Activated CD8-positive, alpha-beta memory T cell treated with anti-CD3 and anti-CD28 coated beads for 36 hours (primary cell): ENCODE measurements at regions not wholly inside any gene's neighbourhood (a gene's known extent, or its start where the extent isn't known, plus 50 kb on each side); places are given as distances from the start of the nearest gene placed in this dataset.
"Not testable (repeated sequence)": the region's sequence is repeated elsewhere in the genome, so short reads cannot be mapped to it uniquely, and the experiment has no call there.

ENCODE experiments used
- CTCF ChIA-PET: fragments of 350-600 bp; sonication (Branson Sonifier 250); formaldehyde crosslinking; loops from one replicate; lab custom pipeline; 2021; ENCODE audit warnings: antibody characterized with exemption; lab: Charles Lee
- POLR2A ChIA-PET: fragments of 350-600 bp; sonication (Branson Sonifier 250); formaldehyde crosslinking; loops from one replicate; lab custom pipeline; 2021; ENCODE audit warnings: antibody characterized with exemption; lab: Charles Lee

DNA sequence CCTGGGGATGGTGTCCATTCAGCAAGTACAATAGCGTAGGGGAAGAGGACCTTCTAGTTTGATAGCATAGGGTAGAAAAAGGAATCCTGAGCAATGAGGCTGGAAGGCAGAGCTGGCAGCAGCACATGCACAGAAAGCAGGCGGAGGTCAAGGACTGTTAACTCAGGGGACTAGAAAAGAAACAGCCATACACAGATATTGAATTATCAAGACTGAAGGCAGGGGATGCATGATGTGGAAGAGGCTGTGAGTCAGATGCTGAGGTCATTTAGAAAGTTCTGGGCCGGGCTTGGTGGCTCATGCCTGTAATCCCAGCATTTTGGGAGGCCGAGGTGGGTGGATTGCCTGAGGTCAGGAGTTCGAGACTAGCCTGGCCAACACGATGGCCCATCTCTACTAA is 65.6 kb downstream of the OPTC start:
- ChIA-PET POLR2A (no interaction called here), CTCF (interaction anchor here (1.1 kb wide), 1 partner anchor 10 kb away, joined by 4 read pairs; no protein-coding TSS in a partner anchor)

DNA sequence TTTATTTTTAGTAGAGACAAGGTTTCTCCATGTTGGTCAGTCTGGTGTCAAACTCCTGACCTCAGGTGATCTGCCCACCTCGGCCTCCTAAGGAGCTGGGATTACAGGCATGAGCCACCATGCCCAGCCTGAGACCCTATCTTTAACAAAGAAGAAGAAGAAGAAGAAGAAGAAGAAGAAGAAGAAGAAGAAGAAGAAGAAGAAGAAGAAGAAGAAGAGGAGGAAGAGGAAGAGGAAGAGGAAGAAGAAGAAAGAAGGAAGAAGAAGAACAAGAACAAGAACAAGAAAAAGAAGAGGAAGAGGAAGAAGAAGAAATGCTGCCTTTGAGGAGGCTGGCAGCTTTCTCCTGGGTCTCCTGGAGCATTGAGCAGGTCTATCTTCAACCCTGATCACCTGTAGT is 64.9 kb upstream of the ATP2B4 start:
- POLR2A ChIA-PET, CTCF ChIA-PET: not testable (repeated sequence)

DNA sequence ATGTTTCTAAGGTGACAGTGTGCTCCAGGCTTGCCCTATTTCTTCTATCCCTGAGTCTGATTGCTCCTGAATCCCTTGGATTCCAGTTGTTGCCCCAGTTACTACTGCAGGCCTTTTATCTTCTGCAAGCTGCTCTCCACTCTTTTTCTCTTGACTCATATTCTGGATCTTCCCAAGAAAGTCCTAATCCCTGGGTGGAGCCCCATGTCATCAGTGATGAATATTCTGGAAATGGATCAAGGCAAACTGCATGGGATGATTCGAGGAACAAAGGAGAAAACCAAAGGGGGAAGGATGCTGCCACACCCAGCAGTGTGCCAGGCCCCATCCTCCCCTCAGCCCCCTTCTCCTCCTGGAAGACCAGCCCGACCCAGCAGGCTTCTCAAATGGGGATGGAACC is 63.3 kb upstream of the ATP2B4 start:
- ChIA-PET POLR2A (no interaction called here), CTCF (no interaction called here)

DNA sequence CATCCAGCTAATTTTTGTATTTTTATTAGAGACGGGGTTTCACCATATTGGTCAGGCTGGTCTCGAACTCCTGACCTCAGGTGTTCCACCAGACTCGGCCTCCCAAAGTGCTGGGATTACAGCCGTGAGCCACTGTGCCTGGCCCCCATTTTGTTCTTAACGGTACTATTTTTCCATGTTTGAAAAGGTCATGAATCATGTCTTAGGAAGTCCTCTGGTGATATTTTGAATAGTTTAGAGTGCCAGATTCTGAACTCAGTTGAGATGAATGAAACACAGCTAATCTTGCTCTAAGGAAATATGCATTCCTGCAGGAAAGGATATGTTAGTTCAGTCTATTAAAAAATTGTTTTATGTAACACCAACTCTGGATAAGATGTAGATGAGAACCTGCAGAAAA is 62.6 kb upstream of the ATP2B4 start:
- POLR2A ChIA-PET, result no interaction called here
- CTCF ChIA-PET, result no interaction called here

DNA sequence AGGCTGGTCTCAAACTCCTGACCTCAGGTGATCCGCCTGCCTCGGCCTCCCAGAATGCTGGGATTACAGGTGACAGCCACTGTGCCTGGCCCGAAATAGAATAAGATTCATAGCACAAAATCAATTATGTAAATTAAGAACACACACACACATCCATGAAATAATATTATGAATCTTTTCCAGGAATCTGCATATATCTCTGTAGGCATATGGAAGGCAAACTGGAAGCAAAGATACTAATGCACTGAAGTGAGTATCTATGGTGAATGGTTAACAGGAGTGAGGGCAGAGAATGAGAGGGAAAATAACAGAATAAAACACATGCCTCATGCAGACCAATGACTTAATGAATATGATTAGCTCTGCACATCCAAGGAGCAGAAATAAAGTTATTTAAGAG is 61.6 kb upstream of the ATP2B4 start:
- ChIA-PET POLR2A (no interaction called here), CTCF (no interaction called here)

DNA sequence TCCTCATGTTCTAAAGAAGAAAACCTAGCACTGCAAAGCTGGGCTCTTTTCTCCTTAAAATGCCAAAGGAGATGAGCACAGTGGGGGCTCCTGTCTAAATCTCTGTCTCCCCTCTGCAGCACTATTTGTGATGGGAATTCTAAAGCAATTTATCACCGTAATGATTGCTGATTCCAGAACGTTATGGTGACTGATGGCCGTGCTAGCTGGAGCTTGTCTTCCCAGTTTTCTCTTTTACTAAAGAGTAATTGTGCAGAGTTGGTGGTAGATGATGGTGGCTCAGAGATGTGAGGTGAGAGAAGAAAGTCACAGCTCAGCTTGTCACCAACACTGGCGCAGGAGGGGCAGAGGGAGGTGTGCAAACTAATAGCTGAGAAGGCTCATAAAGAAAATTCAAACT is 60.7 kb upstream of the ATP2B4 start:
- POLR2A ChIA-PET, result no interaction called here
- CTCF ChIA-PET, result no interaction called here

DNA sequence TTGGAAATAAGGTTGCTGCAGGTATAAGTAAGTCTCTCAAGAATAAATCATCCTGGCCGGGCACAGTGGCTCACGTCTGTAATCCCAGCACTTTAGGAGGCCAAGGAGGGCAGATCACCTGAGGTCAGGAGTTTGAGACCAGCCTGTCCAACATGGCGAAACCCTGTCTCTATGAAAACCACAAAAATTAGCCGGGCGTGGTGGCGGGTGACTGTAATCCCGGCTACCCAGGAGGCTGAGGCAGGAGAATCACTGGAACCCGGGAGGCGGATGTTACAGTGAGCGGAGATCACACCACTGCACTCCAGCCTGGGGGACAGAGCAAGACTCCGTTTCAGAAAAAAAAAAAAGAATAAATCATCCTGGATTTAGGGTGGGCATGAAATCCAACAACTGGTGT is 59.7 kb upstream of the ATP2B4 start:
- CTCF ChIA-PET, POLR2A ChIA-PET: not testable (repeated sequence)

DNA sequence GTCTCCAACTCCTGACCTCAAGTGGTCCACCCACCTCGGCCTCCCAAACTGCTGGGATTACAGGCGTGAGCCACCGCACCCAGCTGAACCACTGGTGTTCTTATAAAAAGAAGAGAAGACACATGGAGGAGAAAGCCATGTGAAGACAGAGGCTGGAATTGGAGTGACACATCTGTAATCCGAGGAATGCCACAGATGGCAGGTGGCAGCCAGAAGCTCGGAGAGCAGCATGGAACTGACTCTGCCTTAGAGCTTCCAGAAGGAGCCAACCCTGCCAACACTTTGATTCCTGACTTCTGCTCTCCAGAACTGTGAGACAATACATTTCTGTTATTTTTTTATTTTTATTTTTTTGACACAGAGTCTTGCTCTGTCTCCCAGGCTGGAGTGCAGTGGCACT is 59.0 kb upstream of the ATP2B4 start:
- ChIA-PET POLR2A (no interaction called here), CTCF (no interaction called here)

DNA sequence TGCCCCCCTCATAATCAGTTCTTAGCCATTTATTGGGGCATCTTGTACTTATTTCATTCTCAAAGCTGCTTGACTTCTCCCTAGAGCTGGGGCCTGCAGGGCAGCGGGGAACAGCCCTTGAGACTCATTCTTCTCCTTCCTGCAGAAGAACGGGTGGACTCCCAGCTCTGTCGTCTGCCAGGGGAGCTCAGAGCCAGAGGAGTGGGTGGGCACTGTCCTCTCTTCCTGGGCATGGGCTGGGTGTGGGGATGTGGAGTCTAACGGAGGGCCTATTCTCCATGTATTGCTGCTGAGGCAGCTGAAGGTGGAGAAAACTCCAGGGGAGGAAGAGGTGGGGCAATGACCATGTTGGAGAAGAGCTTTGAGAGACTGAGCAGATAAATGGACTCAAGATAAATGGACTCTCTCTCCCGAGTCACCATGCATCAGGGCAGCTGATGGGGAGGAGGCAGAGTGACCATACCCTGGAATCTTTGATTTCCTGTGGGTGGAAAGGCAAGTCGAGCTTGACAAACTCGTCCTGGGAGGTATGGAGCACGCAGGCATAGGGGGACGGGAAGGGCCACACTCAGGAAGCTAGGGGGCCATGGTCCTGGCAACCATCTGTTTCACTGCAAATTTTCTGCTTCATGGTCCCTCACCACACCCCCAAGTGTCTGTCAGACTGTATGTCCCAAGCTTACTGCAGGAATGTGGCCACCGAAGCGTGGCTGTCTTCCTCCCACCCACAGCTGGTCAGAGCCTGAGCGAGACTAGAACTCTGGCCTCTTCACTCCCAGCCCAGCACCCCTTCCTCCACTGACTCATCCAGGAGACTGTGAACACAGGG is 56.9 kb upstream of the ATP2B4 start:
- ChIA-PET POLR2A (no interaction called here), CTCF (no interaction called here)

DNA sequence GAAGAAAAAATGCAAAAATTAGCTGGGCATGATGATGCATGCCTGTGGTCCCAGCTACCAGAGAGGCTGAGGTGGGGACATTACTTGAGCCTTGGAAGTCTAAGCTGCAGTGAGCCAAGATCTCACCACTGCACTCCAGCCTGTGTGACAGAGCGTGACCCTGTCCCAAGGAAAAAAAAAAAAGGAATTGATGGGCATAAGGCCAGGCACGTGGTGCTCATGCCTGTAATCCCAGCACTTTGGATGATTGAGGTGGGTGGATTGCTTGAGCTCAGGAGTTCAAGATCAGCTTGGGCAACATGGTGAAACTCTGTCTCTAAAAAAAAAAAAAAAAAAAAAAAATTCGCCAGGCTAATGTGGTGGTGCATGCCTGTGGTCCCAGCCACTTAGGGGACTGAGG is 55.8 kb upstream of the ATP2B4 start:
- ChIA-PET CTCF (no interaction called here), POLR2A (no interaction called here)

DNA sequence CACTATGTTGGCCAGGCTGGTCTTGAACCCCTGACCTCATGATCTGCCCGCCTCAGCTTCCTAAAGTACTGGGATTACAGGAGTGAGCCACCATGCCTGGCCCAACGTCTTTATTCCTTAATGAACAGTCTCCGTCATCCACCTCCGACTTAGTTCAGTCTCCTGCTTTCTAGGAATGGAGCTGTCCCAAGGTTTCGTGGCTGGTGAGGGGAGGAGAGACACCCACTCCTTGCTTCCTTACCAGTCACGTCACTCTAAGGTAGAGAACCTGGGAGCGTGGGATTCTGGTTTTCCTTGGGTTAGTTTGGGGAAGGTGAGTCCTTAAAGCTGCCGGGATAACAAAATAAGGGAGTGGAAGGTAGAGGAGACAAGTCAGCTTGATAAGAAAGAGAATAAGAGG is 55.0 kb upstream of the ATP2B4 start:
- ChIA-PET POLR2A (no interaction called here), CTCF (interaction anchor here (0.7 to 0.9 kb wide), 2 partner anchors 15 to 22 kb away, joined by 3 to 5 read pairs; no protein-coding TSS in a partner anchor)

DNA sequence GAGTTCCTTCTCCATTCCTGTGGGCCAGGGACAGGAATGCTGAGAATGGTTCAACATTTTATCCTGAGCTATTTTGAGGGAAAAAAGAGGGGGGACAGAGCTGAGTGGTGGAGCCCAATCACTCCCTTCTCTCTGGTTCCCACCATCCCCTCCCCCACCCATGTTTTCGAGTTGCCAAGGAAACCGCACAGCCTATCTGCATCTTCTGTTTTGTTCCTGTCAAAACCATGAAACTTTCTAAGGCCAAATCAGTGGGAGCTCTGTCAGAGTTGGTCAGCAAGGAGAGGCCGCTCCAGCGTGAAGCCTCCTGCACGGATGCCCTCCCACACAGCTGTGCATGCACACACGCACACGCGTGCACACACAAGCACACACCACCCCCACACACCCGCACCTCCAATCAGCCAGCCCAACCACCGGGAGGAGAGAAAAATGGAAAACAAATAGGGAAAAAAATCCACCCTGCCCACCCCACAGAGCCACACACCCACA is 54.5 kb upstream of the ATP2B4 start:
- ChIA-PET CTCF (interaction anchor here (0.7 to 0.9 kb wide), 2 partner anchors 16 to 22 kb away, joined by 3 to 5 read pairs; no protein-coding TSS in a partner anchor), POLR2A (no interaction called here)

DNA sequence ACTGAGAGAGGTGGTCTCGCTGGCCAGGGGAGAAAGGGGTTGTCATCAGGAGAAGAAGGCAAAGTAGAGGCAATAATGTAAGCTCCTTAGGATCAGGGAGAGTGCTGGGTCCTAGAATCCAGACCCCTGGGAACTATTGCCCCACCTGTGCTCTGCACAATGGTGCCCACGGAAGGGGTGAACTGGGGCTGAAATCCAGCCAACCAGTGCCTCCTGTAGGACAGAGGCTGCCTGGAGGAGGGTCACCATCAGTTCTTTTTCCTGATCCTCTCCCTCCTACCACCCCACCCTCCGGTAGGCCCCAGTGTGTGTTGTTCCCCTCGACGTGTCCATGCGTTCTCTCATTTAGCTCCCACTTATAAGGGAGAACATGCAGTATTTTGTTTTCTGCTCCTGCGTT is 52.9 kb upstream of the ATP2B4 start:
- ChIA-PET CTCF (no interaction called here), POLR2A (no interaction called here)
